Esophagus muscularis mucosa (tissue), 4 donors: ENCODE measurements at regions not wholly inside any gene's neighbourhood (a gene's known extent, or its start where the extent isn't known, plus 50 kb on each side); places are given as distances from the start of the nearest gene placed in this dataset.

Experiments
- CTCF ChIP-seq, 3 experiments: fragments of 200-600 bp in 2 of 3; fragments of 450-650 bp in 1 of 3; sonication (generic) in 2 of 3; IDR thresholded peaks; one replicate each; pipeline ENCODE4 v1.5.1; 2017 to 2019; ENCODE audit warnings: antibody characterized with exemption in 3 of 3, mild to moderate bottlenecking in 2 of 3, moderate library complexity in 1 of 3
- EP300 ChIP-seq: sonication (generic); formaldehyde crosslinking; IDR thresholded peaks from one replicate; pipeline ENCODE4 v1.6.1; 2017; ENCODE audit warnings: antibody characterized with exemption
- POLR2A ChIP-seq: fragments of 450-650 bp; IDR thresholded peaks from one replicate; pipeline ENCODE4 v1.6.1; 2017; ENCODE audit warnings: antibody characterized with exemption, moderate library complexity, mild to moderate bottlenecking, low read depth

GRCh38 chr14:84064316-84065125 lies 1465.4 kb upstream of the FLRT2 start:
- no peak for TF ChIP-seq CTCF (IDR thresholded peaks at IDR 0.05)
- no peak for TF ChIP-seq EP300
- TF ChIP-seq POLR2A: no peak
